ENCODE measurements at regions not wholly inside any gene's neighbourhood (a gene's known extent, or its start where the extent isn't known, plus 50 kb on each side); places are given as distances from the start of the nearest gene placed in this dataset.

GRCh38 chr10:88023676-88024075 lies 160.3 kb downstream of the PTEN start:
- TF ChIP-seq CTCF (IDR thresholded peaks at IDR 0.05; ENCODE audit: borderline replicate concordance, insufficient read depth, low read depth, low read length) = no peak
- no peak overlapping the region for H3K4me3 ChIP-seq (ENCODE audit: low read depth, low read length)

- TF ChIP-seq CTCF (IDR thresholded peaks at IDR 0.05; ENCODE audit: borderline replicate concordance, insufficient read depth, low read depth, low read length) = no peak
- H3K4me3 ChIP-seq (ENCODE audit: low read depth, low read length) = no peak overlapping the region
Measured at GRCh38 chr10:88026031-88026430, 162.6 kb downstream of the PTEN start.

GRCh38 chr10:88027570-88027969 lies 164.1 kb downstream of the PTEN start:
- no peak for TF ChIP-seq CTCF (IDR thresholded peaks at IDR 0.05; ENCODE audit: borderline replicate concordance, insufficient read depth, low read depth, low read length)
- no peak overlapping the region for H3K4me3 ChIP-seq (ENCODE audit: low read depth, low read length)

GRCh38 chr10:88028072-88028471 lies 164.6 kb downstream of the PTEN start:
- no peak for TF ChIP-seq CTCF (IDR thresholded peaks at IDR 0.05; ENCODE audit: borderline replicate concordance, insufficient read depth, low read depth, low read length)
- H3K4me3 ChIP-seq (ENCODE audit: low read depth, low read length) = no peak overlapping the region

- TF ChIP-seq CTCF (IDR thresholded peaks at IDR 0.05; ENCODE audit: borderline replicate concordance, insufficient read depth, low read depth, low read length) = no peak
- H3K4me3 ChIP-seq (ENCODE audit: low read depth, low read length) = no peak overlapping the region
Measured at GRCh38 chr10:88028654-88029053, 165.2 kb downstream of the PTEN start.

GRCh38 chr10:88032566-88032965 lies 169.1 kb downstream of the PTEN start:
- no peak for TF ChIP-seq CTCF (IDR thresholded peaks at IDR 0.05; ENCODE audit: borderline replicate concordance, insufficient read depth, low read depth, low read length)
- no peak overlapping the region for H3K4me3 ChIP-seq (ENCODE audit: low read depth, low read length)

GRCh38 chr10:88033385-88033784 lies 170.0 kb downstream of the PTEN start:
- H3K4me3 ChIP-seq (ENCODE audit: low read depth, low read length) = no peak overlapping the region
- TF ChIP-seq CTCF (IDR thresholded peaks at IDR 0.05; ENCODE audit: borderline replicate concordance, insufficient read depth, low read depth, low read length) = no peak
